HCEC 1CT (cell line): ENCODE measurements at regions not wholly inside any gene's neighbourhood (a gene's known extent, or its start where the extent isn't known, plus 50 kb on each side); places are given as distances from the start of the nearest gene placed in this dataset.
A peak's percentile ranks its signal among the peaks of the same experiment; 100 is the strongest.
"Not testable (repeated sequence)": the region's sequence is repeated elsewhere in the genome, so short reads cannot be mapped to it uniquely, and the experiment has no call there.

Source experiments
- DNase-seq: peaks from one replicate; pipeline ENCODE4 v3.0.0-alpha.2; 2017

GRCh38 chrX:3550871-3551270 lies 162.6 kb downstream of the PRKX start:
- no peak for DNase-seq

GRCh38 chrX:3550160-3550751 lies 163.2 kb downstream of the PRKX start:
- DNase-seq: no peak

DNA sequence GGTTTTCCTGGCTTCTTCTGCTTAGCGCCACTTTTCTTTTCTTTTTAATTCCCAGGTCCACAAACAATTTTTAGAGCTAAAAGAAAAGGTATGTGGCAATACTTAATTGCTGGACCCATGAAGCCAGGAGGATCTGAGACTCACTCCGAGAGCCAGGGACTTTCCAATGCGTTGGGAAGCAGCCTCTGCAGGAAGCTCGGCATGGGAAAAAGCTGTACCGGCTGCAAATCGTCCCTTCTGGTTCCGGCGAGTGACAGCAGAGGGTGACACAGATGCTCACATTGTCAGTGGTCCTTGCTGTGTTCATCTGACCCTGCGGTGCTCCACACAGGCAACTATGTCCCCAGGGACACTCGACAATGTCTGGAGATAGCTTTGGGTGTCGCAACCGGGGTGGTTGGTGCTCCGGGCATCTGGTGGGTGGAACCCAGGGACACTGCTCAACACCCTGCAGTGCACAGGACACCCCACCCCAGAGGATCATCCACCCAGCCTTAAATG lies 164.0 kb downstream of the PRKX start:
- DNase-seq: peak; percentile 4

- peak; percentile 56 for DNase-seq
Measured at GRCh38 chrX:3548765-3549391, 164.6 kb downstream of the PRKX start.

DNA sequence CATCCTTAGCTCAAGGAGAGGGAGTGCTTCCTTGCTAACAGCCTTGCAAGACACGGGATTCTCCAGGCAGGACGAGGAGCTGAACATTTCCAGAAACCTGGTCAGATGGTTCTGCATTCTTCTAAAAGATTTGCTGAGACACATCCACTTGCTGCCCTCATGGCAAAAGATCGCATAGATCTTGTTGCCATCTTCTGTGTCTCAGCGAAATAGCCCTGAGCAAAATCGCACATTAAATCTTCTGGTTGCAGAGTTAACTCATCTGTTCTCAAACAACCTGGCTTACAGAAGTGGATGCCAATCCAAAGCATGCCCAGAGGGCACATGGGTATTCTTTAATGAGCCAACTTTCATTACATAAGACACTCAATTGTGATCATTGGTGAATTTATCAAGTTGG lies 167.5 kb downstream of the PRKX start:
- no peak for DNase-seq

- no peak for DNase-seq
Measured at GRCh38 chrX:3541336-3541735, 172.1 kb downstream of the PRKX start.

GRCh38 chrX:3540105-3540504 lies 173.3 kb downstream of the PRKX start:
- no peak for DNase-seq

DNA sequence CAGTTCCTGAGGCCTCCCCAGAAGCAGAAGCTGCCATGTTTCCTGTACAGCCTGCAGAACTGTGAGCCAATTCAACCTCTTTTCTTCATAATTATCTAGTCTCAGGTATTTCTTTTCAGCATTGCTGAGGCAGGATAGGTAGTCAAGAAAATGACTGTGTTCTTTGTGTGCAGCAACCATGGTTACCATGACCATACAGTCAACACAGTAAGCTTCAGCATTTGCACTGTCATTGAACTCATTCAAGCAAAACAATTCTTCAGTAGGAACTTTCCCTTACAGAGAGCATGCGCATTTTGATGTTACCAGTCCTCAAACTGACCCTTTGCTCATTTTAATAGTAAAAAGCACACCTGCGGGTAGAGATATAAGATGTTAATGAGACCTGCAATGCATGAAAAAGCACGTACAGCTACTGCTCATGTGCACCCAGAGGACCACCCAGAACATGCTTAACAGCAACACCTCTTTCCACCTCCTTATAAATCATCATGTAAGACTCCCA lies 180.8 kb downstream of the PRKX start:
- no peak for DNase-seq

DNA sequence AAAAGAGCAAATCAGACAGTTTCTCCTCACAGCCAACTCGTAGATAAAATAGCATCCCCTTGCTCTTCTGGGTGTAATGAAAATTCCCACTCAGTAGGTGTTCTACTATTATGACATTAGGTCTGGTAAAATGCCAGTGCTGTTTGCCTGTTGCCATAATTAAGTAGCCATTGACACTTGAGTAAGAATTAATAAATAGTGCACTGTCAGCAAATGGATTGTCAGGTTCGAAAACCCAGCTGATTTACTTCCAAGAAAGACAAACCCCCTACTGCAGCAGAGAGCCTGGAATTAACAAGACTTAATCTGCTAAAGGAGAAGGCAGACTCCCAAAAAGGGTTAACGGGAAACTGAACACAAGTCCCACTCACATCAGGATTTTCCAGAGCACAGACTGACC lies 182.0 kb downstream of the PRKX start:
- not testable (repeated sequence) for DNase-seq

- no peak for DNase-seq
Measured at GRCh38 chrX:3529466-3530010, 183.1 kb upstream of the MXRA5 start.

- no peak for DNase-seq
Measured at GRCh38 chrX:3527811-3528210, 181.4 kb upstream of the MXRA5 start.

GRCh38 chrX:3527166-3527565 lies 180.7 kb upstream of the MXRA5 start:
- no peak for DNase-seq

- no peak for DNase-seq
Measured at GRCh38 chrX:3526731-3527130, 180.3 kb upstream of the MXRA5 start.

DNA sequence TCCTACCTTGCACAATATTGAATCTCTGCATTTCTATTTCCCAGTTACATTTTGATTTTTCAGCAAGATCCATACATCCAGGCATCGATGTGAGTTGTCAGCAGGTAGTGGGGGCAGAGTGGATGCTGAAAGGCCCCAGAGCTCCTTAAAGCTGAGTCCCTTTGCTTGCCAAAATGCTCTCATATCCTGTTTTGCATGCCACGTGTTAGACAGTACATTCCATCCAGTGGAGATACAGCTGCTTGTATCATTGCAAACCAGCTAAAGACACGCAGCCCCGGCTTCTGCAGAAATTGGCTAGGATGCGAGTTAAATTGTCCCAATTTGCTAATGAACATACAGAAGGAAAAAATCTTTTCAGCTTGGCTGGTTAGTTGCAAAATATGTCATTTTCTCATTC lies 179.6 kb upstream of the MXRA5 start:
- DNase-seq: peak; percentile 37

DNA sequence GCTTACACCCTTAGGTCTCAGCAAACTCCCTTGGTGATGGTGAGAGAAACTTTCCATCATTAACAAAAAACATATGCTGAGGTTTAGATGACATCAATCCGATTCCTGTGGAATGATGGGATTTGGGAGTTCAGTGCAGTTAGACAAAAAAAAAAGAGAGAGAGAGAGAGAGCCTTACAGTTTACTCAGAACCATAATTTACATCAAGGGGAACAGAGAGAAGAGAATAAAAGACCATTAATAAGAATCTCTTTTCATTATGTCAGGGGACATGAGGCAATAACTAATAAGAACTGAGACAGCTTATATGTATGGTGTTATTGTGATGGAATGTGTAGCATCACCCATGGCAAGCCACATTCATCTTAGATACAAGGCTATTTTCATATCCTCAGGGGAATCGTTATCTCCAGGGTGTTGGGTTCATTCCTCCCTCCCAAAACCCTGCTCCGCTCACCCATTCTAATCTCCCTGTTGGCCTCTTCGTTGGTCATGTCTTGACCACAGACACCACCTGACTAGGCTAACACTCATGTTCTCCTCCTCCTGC lies 175.7 kb upstream of the MXRA5 start:
- DNase-seq: peak; percentile 25

GRCh38 chrX:3521396-3521795 lies 174.9 kb upstream of the MXRA5 start:
- no peak for DNase-seq

DNA sequence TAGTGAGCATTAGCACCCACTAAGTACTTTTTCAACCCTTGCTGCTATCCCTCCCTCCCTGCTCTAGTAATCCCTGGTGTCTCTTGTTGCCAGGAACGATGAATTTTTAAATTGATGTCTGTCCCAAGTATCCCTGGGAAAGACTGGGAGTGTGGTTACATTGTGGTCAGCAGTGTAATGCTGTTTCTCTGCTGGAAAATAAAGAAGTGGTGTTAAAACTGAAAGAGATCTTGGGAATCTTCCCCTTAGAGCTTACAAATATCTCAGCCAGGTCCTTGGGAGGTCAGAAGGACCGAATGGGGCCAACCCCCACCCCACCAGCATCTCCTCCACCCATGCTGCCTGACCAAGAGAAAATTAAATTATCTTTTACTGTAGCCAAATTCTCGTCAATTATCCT lies 174.5 kb upstream of the MXRA5 start:
- no peak for DNase-seq

- DNase-seq: peak; percentile 0
Measured at GRCh38 chrX:3520458-3520857, 174.0 kb upstream of the MXRA5 start.

- DNase-seq: peak; percentile 61
Measured at GRCh38 chrX:3519384-3519783, 172.9 kb upstream of the MXRA5 start.

DNA sequence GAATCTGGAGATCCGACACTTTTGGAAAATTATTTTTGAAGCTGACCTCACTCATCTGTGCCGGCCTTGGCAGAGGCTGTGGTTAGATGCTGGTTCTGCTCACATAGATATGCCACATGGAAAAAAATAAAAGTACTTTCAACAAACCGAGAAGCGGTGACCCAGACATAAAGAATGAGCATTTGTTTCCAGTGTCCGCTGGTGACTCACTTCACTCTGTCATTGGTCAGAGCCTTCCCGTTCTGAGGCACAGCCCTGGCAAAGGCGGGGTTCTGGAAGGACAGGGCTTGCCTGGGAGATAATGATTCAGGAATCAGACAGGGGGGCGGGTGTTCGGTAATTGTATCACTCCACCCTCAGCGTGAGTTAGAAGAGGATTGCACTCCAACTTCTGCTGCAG lies 172.4 kb upstream of the MXRA5 start:
- peak; percentile 88 for DNase-seq

DNA sequence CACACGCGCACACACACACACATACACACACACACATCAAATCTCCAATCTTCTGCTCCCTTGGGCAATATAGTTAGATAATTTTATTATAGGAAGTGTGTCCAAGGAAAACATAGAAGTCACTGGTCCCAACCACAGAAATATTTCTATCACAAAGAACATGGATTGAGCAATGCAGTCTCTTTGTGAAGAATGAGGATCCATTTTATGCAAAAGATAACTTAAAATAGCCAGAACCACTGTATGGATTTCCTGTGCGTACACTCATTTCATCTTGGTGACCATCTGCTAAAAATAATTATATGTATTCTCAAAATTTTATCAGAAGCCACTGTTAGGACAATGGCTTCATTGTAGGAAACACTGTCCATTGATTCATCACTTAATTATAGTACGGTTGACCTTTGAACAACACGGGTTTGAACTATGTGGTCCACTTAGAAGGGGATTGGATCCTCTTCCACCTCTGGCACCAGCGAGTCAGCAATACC lies 169.6 kb upstream of the MXRA5 start:
- peak; percentile 7 for DNase-seq

DNA sequence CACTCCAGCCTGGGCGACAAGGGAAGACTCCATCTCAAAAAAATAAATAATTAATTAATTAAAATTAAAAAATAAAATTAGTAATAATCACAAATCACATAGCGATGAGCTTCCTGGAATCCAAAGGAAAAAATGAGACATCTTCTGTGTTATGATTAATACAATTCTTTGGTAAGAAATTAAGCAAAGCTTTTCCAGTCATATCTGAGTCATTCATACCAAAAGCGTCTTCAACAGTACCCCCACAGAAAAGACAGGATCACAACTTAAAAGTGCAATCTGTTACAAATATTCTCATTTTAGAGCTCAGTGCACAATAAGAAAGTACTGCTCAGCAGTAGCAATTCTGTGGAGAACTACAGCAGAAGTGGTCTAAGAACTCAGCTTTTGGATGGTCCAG lies 168.5 kb upstream of the MXRA5 start:
- peak; percentile 67 for DNase-seq

DNA sequence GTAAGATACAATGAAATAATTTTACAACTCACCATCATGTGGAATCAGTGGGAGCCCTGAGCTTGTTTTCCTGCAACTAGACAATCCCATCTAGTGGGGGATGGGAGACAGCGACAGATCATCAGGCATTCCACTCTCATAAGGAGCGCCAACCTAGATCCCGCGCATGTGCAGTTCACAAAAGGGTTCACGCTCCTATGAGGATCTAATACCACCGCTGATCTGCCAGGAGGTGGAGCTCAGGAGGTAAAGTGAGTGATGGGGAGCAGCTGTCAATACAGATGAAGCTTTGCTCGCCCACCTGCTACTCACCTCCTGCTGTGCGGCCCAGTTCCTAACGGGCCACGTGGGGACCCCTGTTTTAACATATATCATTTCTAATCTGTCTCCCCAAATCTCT lies 165.7 kb upstream of the MXRA5 start:
- DNase-seq: not testable (repeated sequence)

GRCh38 chrX:3509934-3510333 lies 163.5 kb upstream of the MXRA5 start:
- no peak for DNase-seq
